Femur (tissue), 1 donor: ENCODE measurements at regions not wholly inside any gene's neighbourhood (a gene's known extent, or its start where the extent isn't known, plus 50 kb on each side); places are given as distances from the start of the nearest gene placed in this dataset.

Source experiments
- DNase-seq: peaks from one replicate; pipeline ENCODE4 v3.0.0-alpha.2; 2017

- no peak for DNase-seq
Observed at GRCh38 chr11:119904531-119905035, 175.6 kb upstream of the NECTIN1 start.

- DNase-seq = no peak
Observed at GRCh38 chr11:119903821-119904220, 174.8 kb upstream of the NECTIN1 start.

- no peak for DNase-seq
Observed at GRCh38 chr11:119903389-119903788, 174.4 kb upstream of the NECTIN1 start.

GRCh38 chr11:119902656-119903231 lies 173.7 kb upstream of the NECTIN1 start:
- DNase-seq = no peak

- no peak for DNase-seq
Observed at GRCh38 chr11:119901657-119902577, 172.9 kb upstream of the NECTIN1 start.

GRCh38 chr11:119899997-119900396 lies 171.0 kb upstream of the NECTIN1 start:
- DNase-seq = no peak

GRCh38 chr11:119897576-119897975 lies 168.6 kb upstream of the NECTIN1 start:
- no peak for DNase-seq

GRCh38 chr11:119897046-119897440 lies 168.0 kb upstream of the NECTIN1 start:
- DNase-seq = no peak

GRCh38 chr11:119896387-119897045 lies 167.5 kb upstream of the NECTIN1 start:
- DNase-seq = no peak

GRCh38 chr11:119895981-119896380 lies 167.0 kb upstream of the NECTIN1 start:
- DNase-seq = no peak

- no peak for DNase-seq
Observed at GRCh38 chr11:119894916-119895315, 165.9 kb upstream of the NECTIN1 start.

GRCh38 chr11:119892311-119892808 lies 163.4 kb upstream of the NECTIN1 start:
- no peak for DNase-seq

GRCh38 chr11:119891055-119891768 lies 162.2 kb upstream of the NECTIN1 start:
- DNase-seq = no peak

GRCh38 chr11:119890466-119890865 lies 161.5 kb upstream of the NECTIN1 start:
- DNase-seq = no peak

GRCh38 chr11:119889728-119890280 lies 160.8 kb upstream of the NECTIN1 start:
- DNase-seq = no peak

- no peak for DNase-seq
Observed at GRCh38 chr11:119889111-119889510, 160.1 kb upstream of the NECTIN1 start.

- DNase-seq = no peak
Observed at GRCh38 chr11:119888119-119888518, 159.1 kb upstream of the NECTIN1 start.

- DNase-seq = no peak
Observed at GRCh38 chr11:119886667-119887230, 157.7 kb upstream of the NECTIN1 start.

GRCh38 chr11:119885861-119886567 lies 157.0 kb upstream of the NECTIN1 start:
- DNase-seq = no peak

GRCh38 chr11:119885067-119885466 lies 156.1 kb upstream of the NECTIN1 start:
- DNase-seq = no peak

GRCh38 chr11:119882316-119882715 lies 153.3 kb upstream of the NECTIN1 start:
- no peak for DNase-seq
